ENCODE measurements at regions not wholly inside any gene's neighbourhood (a gene's known extent, or its start where the extent isn't known, plus 50 kb on each side); places are given as distances from the start of the nearest gene placed in this dataset.

DNA sequence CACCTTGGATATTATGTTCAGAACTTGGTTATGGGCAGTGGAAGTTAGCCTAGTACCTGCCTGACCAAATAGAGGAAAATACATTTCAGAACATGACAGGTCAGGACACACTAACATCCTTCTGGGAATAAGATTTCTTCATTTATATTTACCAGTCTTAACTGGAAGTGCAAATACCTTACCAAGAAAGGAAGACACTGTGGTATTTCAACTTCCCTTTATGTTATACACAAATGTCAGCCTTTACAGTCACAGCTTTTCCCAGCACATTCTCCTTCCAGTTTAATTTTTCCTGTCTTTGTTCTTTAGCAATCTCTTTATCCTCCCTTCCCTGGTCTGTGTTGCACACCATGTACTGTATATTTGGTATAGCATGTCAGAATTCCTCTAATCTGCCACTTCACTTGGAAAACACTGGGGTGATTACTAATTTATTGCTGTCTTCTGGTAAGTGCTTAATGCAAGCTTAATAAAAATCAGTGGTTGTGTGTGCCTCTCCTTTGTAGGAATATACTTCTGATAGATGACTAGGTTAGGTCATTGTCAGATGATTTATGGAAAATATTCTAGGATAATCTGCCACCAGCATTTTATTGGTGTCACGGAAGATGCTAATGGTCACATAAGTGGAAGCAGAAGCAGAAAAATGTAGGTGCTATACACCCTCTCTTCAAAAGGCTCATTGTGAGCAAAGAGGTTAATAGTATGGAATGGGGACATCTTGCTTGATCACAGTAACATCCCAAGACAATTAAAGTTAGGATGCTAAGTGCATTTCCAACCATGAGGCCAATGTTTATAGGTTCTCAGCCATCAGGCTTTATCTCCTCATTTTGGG, 124.3 kb upstream of the STARD13 start:
- no peak for DNase-seq (ENCODE audit: low read depth, low spot score)
- Histone ChIP-seq H3K9me3 (replicated peaks; ENCODE audit: control insufficient read depth, insufficient read depth, low read length) (no peaks in the 10 kb centered on the region), H3K79me2 (ENCODE audit: control insufficient read depth, insufficient read depth, low read length) (no peaks in the 10 kb centered on the region), H3K27me3 (replicated peaks in 1 of 2; ENCODE audit: control insufficient read depth in 2 of 2, insufficient read depth in 2 of 2, low read length in 1 of 2) (no peaks in the 10 kb centered on the region), H4K20me1 (ENCODE audit: control insufficient read depth, insufficient read depth) (no peaks in the 10 kb centered on the region), H3K36me3 (ENCODE audit: control insufficient read depth in 2 of 2, insufficient read depth in 2 of 2, low read length in 1 of 2) (no peaks in the 10 kb centered on the region), H3K4me2 (ENCODE audit: control insufficient read depth, insufficient read depth) (no peak overlapping the region), H3K9ac (ENCODE audit: control insufficient read depth, insufficient read depth, low read length) (no peak overlapping the region), H3K4me1 (ENCODE audit: control insufficient read depth, insufficient read depth, low read length) (no peaks in the 10 kb centered on the region), H3K4me3 (no peak overlapping the region), H2AFZ (ENCODE audit: control insufficient read depth, low read depth, low read length) (no peak overlapping the region), H3K27ac (ENCODE audit: control insufficient read depth, insufficient read depth) (no peak overlapping the region)
- POLR2A ChIA-PET = no interaction called here
- SMC1A ChIA-PET (ENCODE audit: uncharacterized antibody, unreplicated experiment) = no interaction called here
- no peak for FAIRE-seq
- no TSS peak for BruUV-seq (replicated peaks)
- TF ChIP-seq EGR1 (IDR thresholded peaks at IDR 0.05; ENCODE audit: borderline replicate concordance in 1 of 2, low read depth in 2 of 2, low read length in 2 of 2) (no peak), BACH1 (IDR thresholded peaks at IDR 0.05; ENCODE audit: borderline replicate concordance) (no peak), SREBF2 (IDR thresholded peaks at IDR 0.05; ENCODE audit: low read length) (no peak), ZNF274 (IDR thresholded peaks at IDR 0.05; ENCODE audit: insufficient read depth, insufficient read length) (no peak), GABPA (IDR thresholded peaks at IDR 0.05; ENCODE audit: low read depth) (no peak), EED (IDR thresholded peaks at IDR 0.05; ENCODE audit: low read depth) (no peak), NBN (IDR thresholded peaks at IDR 0.05) (no peak), ZNF217 (IDR thresholded peaks at IDR 0.05) (no peak), KAT2A (conservative IDR thresholded peaks at IDR 0.05; ENCODE audit: control insufficient read depth, low read depth, low read length) (no peak), TCF3 (IDR thresholded peaks at IDR 0.05; ENCODE audit: borderline replicate concordance, insufficient read depth, low read depth, low read length) (no peak), MTA2 (IDR thresholded peaks at IDR 0.05; ENCODE audit: low read depth) (no peak), WRNIP1 (IDR thresholded peaks at IDR 0.05; ENCODE audit: borderline replicate concordance, low read depth, low read length) (no peak), CBFB (IDR thresholded peaks at IDR 0.05; ENCODE audit: low read depth) (no peak), SUPT20H (IDR thresholded peaks at IDR 0.05; ENCODE audit: borderline replicate concordance, control insufficient read depth, low read depth, low read length) (no peak), PAX8 (IDR thresholded peaks at IDR 0.05) (no peak), CHD2 (IDR thresholded peaks at IDR 0.05; ENCODE audit: borderline replicate concordance, low read depth, low read length) (no peak), EP300 (IDR thresholded peaks at IDR 0.05; ENCODE audit: borderline replicate concordance in 1 of 2, control insufficient read depth in 1 of 2, low read depth in 2 of 2, low read length in 2 of 2) (no peak)
- TF ChIP-seq, protein P1, sequence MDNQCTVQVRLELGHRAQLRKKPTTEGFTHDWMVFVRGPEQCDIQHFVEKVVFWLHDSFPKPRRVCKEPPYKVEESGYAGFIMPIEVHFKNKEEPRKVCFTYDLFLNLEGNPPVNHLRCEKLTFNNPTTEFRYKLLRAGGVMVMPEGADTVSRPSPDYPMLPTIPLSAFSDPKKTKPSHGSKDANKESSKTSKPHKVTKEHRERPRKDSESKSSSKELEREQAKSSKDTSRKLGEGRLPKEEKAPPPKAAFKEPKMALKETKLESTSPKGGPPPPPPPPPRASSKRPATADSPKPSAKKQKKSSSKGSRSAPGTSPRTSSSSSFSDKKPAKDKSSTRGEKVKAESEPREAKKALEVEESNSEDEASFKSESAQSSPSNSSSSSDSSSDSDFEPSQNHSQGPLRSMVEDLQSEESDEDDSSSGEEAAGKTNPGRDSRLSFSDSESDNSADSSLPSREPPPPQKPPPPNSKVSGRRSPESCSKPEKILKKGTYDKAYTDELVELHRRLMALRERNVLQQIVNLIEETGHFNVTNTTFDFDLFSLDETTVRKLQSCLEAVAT (IDR thresholded peaks at IDR 0.05) = no peak
- TF ChIP-seq, protein P2, sequence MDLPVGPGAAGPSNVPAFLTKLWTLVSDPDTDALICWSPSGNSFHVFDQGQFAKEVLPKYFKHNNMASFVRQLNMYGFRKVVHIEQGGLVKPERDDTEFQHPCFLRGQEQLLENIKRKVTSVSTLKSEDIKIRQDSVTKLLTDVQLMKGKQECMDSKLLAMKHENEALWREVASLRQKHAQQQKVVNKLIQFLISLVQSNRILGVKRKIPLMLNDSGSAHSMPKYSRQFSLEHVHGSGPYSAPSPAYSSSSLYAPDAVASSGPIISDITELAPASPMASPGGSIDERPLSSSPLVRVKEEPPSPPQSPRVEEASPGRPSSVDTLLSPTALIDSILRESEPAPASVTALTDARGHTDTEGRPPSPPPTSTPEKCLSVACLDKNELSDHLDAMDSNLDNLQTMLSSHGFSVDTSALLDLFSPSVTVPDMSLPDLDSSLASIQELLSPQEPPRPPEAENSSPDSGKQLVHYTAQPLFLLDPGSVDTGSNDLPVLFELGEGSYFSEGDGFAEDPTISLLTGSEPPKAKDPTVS (IDR thresholded peaks at IDR 0.05; ENCODE audit: low read depth, low read length) = no peak
- CTCF ChIA-PET = no interaction called here
- in situ Hi-C loops (cut with MboI) = no loop called here
- ATAC-seq = no peak
- RAD21 ChIA-PET (ENCODE audit: unreplicated experiment) = no interaction called here
- intact Hi-C loops (cut with micrococcal nuclease; ENCODE audit: unreplicated experiment) = no loop called here
- 100% methylated on average over 1 of the region's 1 CpG for WGBS (ENCODE audit: insufficient coverage, insufficient replicate concordance, low lambda C conversion rate, missing lambda C conversion rate)

Measured in GM12878 (cell line).